HuH-7 (cell line): ENCODE measurements at regions not wholly inside any gene's neighbourhood (a gene's known extent, or its start where the extent isn't known, plus 50 kb on each side); places are given as distances from the start of the nearest gene placed in this dataset.

Experiments
- DNase-seq: peaks from one replicate; pipeline ENCODE4 v3.0.0; 2011; ENCODE audit warnings: low spot score

GRCh38 chr4:59869559-59869958, 1330.6 kb upstream of the ADGRL3 start:
- no peak for DNase-seq

GRCh38 chr4:59881632-59882031, 1318.5 kb upstream of the ADGRL3 start:
- DNase-seq: no peak

DNA sequence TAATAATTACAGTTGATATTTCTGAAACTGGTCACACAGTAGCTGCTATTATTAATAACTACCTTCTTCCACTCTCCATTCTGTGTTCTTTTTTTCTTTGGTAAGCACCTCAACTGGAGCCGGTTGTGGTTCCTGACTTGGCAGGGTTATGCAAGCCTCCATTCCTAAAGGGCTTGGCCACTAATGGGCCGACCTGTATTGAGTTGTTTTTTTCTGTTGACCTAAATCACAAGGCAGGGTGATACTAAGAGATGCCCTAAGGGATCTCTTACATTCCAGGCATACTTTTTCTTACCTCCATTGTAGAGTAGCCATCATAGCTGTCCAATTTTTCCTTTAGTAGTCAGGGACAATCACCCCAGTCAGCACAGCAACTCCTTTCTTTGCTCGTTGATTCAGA, 1295.8 kb upstream of the ADGRL3 start:
- DNase-seq: no peak

DNA sequence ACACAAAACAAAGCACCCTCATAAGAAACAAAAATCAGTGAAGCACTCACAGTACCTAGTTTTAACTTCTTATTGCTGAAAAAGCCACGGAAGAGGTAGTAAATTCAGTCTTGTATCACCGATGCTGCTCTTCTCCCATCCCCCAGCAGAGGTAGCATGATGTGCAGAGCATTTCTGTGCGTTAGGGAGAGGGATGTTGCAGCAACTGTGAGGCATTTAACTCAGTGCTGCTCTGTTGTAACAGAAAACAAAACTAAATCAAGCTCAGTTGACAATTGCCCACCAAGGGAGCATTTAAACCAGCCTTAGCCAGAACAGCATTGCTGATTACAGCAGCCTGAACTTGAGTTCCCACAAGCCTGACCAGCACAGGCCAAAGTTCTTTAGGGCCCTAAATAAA, 1279.7 kb upstream of the ADGRL3 start:
- no peak for DNase-seq

GRCh38 chr4:59925290-59925689, 1274.8 kb upstream of the ADGRL3 start:
- DNase-seq: no peak

DNA sequence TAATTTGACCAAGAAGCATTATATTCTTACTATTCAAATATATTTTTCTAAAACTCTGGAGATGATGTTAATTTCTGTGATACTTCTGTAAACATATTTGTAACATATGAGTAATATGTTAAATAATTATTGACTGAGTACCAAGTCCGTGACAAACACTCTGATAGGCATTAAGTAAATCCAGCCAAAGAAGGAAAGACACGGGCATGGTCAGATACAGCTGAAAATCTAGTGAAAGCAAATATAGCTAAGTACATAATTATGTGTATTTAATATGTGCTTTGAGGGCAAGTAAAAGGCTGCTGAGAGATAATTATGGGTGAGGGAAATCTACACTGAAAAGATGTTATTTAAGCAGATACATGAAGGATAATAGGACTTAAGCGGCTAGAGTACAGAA, 1263.6 kb upstream of the ADGRL3 start:
- DNase-seq: no peak

DNA sequence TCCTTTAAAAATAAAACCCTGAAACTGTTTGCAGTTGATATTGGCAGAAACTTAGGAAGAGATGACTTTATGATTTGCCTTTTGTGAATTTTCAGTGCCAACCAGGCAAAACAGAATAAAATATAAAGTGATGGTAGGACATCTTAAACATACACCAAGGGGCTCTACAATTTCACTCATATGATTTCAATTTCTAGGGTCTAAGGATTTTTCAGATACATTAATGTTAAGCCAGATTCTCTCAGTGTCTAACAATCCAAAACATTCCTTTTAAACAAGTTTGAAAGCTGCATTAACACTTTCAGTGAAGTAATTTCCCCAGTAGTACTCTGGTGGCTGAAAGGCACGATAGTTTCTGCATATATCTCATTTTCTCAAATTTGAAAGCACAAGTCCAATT, 1262.0 kb upstream of the ADGRL3 start:
- no peak for DNase-seq

GRCh38 chr4:59945277-59945676, 1254.8 kb upstream of the ADGRL3 start:
- no peak for DNase-seq

GRCh38 chr4:59945716-59946115, 1254.4 kb upstream of the ADGRL3 start:
- DNase-seq: no peak

DNA sequence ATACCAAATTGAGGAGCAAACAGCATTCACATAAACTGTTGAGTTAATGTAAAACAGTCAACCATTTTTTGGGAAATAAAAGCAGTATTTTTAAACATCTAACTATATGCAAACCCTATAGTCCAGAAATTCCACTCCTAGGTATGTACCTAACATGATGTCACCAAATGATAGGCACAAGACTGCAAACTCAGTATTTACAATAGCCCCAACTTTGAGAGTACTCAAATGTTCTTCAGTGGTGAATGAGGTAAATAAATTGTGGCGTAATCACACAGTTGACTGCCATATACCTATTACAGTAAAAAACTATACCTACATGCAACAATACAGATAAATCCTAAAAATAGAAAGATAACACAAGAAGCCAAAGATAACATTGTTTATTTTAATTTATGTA, 1243.8 kb upstream of the ADGRL3 start:
- DNase-seq: no peak

- DNase-seq: no peak
These were observed 1240.0 kb upstream of the ADGRL3 start for GRCh38 chr4:59960143-59960542.

- no peak for DNase-seq
These were observed 1233.4 kb upstream of the ADGRL3 start for GRCh38 chr4:59966758-59967157.

- no peak for DNase-seq
These were observed 1231.3 kb upstream of the ADGRL3 start for GRCh38 chr4:59968796-59969195.

DNA sequence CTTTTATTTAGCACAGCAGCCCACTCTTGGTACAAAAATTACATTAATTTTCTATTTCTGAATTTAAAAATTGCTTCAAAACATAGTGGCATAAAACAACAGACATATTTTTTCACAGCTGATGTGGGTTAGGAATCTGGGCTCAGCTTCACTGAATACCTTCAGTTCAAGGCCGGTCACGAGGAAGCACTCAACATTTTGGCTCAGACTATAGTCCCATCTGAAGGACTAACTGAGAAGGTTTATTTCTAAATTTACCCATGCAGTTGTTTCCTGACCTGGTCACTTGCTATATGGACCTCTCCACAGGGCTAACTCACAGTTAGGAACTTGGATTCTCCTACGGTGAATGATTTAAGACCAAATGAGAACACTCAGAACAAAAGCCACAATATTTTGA, 1230.2 kb upstream of the ADGRL3 start:
- DNase-seq: no peak

DNA sequence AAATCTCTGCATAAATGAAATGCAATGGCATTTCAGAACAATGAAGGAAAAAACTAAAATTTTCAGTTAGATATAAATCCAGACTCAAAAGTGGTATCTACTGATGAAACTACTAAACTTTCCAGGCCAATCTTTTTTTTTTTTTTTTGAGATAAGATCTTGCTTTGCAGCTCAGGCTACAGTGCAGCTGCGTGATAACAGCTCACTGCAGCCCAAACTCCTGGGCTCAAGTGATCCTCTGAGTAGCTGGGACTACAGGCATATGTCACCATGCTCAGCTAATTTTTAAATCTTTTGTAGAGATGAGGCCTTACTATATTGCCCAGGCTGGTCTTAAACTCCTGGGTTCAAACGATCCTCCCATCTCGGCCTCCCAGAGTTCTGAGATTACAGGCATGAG, 1228.2 kb upstream of the ADGRL3 start:
- no peak for DNase-seq

DNA sequence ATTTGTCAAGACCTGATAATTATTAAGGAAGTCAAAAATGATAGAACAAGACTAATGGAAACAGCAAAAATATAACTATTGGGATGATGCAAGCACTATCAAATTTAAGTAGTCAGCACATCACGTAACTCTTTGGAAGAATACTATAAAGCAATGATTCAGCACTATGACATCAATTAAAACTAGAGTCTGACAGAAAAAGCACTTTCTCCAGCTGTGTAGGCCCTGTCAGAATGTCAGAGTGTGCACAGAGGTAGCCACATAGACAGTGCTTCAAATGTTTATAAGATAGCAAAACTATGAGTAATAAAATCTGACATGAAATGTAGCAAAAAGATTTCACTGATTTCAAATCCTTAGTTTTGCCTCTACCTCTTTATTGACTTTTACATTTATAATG, 1226.6 kb upstream of the ADGRL3 start:
- DNase-seq: no peak

- DNase-seq: no peak
These were observed 1221.1 kb upstream of the ADGRL3 start for GRCh38 chr4:59979061-59979460.

GRCh38 chr4:59983852-59984251, 1216.3 kb upstream of the ADGRL3 start:
- DNase-seq: no peak

GRCh38 chr4:59987289-59987688, 1212.8 kb upstream of the ADGRL3 start:
- DNase-seq: no peak

DNA sequence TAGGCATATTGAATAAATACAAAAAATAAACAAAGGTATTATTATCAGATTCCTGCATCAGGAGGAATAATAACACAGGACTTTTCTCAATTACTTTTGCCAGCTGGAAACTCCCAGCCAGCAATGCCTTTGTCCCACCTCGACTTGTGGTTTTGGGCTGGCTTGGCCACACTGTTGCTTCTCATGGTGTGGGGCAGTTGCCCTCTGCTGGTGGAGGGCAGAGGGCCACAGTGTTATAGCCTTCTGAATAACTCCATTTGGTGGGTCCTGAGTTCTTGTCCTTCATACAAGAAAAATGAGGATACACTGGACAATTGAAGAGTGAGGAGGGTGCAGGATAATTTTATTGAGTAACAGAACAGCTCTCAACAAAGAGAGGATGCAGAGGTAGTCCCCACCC, 1206.0 kb upstream of the ADGRL3 start:
- DNase-seq: no peak

- no peak for DNase-seq
These were observed 1197.4 kb upstream of the ADGRL3 start for GRCh38 chr4:60002603-60003337.

DNA sequence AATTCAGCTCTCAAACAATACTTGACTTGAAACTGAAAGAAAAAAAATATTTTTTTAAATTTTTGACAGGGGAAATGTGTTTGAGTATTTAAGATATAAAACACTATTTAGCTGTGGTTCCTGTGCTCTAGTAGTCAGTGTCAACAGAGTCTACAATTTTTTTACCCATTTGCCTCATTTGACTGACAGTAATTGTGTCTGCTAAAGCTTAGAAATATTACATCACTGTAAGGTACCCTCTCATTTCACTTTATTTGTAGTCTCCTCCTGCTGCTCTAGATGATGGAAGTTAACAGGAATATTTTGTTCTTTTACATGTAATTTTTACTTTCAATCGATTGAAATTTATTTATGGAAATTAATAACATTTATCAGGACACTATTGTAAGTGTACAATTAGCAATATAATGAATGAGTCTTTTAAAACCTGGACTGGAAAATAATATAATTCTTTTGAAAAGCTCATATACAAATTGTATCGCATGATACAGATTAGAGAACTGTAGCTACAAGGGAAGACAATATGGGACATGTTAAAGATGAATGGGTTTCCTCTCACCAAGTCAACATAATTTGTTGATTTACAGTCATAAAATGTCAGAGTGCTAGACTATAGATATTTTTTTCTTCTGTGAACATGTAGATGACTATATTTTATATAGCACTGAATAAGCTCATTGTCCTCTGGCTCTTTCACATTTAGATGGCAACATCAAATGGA, 1186.5 kb upstream of the ADGRL3 start:
- DNase-seq: no peak

DNA sequence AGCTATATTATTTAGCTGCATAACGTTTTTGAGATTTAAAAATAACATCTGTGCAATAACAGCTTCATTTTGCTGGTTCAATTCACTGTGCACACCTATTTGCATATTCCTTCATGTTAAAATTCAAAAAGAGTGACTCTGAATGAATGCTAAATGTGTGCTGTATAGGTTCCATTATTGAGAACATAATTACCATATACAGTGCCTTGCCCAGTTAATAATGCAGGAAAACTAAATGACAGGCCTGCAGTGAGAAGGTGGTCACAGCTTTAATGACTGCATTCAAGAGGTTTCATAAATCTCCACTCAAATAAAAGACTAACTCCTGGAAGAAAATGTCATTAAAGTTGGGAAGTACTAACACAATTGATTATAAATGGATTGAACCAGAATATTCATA, 1183.2 kb upstream of the ADGRL3 start:
- DNase-seq: no peak

GRCh38 chr4:60019180-60019579, 1180.9 kb upstream of the ADGRL3 start:
- no peak for DNase-seq
